ENCODE measurements at regions not wholly inside any gene's neighbourhood (a gene's known extent, or its start where the extent isn't known, plus 50 kb on each side); places are given as distances from the start of the nearest gene placed in this dataset.

DNA sequence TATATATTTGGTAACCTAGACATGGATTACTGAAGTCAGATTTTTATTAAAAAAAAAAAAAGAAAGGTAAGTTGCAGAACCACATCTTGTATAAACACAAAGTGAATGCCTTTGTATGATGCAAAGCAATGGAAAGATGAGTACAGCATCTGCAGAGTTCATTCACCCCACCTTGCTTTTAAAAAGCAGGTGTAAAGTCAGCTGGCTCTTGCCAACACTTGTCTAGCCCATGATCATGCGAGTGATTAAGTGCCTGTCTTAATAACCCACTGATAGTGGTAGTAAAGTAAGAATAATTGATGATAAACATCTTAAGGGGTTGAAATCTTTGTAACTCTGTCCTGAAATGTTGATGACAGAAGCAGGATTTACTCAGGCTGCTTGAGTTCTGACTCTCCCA lies 710.4 kb downstream of the EFNB2 start:
- TF ChIP-seq, protein P1, sequence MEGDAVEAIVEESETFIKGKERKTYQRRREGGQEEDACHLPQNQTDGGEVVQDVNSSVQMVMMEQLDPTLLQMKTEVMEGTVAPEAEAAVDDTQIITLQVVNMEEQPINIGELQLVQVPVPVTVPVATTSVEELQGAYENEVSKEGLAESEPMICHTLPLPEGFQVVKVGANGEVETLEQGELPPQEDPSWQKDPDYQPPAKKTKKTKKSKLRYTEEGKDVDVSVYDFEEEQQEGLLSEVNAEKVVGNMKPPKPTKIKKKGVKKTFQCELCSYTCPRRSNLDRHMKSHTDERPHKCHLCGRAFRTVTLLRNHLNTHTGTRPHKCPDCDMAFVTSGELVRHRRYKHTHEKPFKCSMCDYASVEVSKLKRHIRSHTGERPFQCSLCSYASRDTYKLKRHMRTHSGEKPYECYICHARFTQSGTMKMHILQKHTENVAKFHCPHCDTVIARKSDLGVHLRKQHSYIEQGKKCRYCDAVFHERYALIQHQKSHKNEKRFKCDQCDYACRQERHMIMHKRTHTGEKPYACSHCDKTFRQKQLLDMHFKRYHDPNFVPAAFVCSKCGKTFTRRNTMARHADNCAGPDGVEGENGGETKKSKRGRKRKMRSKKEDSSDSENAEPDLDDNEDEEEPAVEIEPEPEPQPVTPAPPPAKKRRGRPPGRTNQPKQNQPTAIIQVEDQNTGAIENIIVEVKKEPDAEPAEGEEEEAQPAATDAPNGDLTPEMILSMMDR (IDR thresholded peaks at IDR 0.05; ENCODE audit: unreplicated experiment), result no peak
- Mint-ChIP-seq H3K36me3 (no peaks in the 10 kb centered on the region), H3K27me3 (ENCODE audit: low read depth) (no peaks in the 10 kb centered on the region), H3K27ac (no peak overlapping the region), H3K4me1 (peaks cover 9% of the 10 kb centered on the region), H3K4me3 (no peak overlapping the region), H3K9me3 (peaks cover 13% of the 10 kb centered on the region)
- no peak for DNase-seq (ENCODE audit: low spot score in 2 of 2, unreplicated experiment in 2 of 2)

DNA sequence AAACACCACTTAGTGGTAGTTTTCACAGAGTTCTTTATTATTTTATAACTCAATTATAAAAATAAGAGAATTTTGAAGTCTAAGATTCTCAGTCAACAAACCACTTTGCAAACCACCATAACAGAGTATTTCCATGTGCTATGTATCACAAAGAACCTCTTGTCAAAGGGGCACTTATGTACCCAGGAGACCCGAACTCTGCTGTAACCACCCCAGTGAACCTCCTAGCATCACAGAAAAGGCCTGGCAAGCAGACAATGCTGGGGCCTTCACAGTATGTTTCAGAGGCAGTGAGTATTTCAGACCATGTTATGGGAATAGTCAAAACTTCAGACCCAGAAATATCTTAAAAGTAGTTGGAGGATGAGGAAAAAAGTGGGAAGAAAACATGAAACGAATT lies 714.1 kb downstream of the EFNB2 start:
- TF ChIP-seq, protein P1 (IDR thresholded peaks at IDR 0.05; ENCODE audit: unreplicated experiment), result no peak
- H3K27me3 Mint-ChIP-seq (ENCODE audit: low read depth), result no peaks in the 10 kb centered on the region
- H3K9me3 Mint-ChIP-seq, result peaks cover 5% of the 10 kb centered on the region
- no peak overlapping the region for H3K27ac Mint-ChIP-seq
- no peaks in the 10 kb centered on the region for H3K36me3 Mint-ChIP-seq
- no peak for DNase-seq (ENCODE audit: low spot score in 2 of 2, unreplicated experiment in 2 of 2)
- H3K4me3 Mint-ChIP-seq, result no peak overlapping the region
- H3K4me1 Mint-ChIP-seq, result peaks cover 26% of the 10 kb centered on the region

DNA sequence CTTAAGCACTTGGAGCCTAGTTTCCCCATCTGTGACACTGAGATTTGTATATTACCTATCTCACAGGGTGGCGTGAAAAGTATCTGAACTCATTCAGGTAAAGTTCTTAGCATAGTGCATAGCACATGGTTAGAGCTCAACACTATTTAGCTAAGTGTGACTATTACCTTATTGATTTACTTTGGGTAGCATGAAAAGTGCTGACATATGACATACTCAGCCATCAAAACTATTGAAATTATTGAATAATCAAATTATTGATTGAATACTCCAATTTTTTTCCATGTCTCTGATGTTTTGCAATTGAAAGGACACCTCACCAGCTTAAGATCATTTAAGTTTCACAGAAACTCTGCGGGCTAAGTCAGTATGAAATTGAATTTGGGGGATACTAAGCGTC lies 715.0 kb downstream of the EFNB2 start:
- TF ChIP-seq, protein P1 (IDR thresholded peaks at IDR 0.05; ENCODE audit: unreplicated experiment), result no peak
- no peak for DNase-seq (ENCODE audit: low spot score in 2 of 2, unreplicated experiment in 2 of 2)
- Mint-ChIP-seq H3K27ac (no peak overlapping the region), H3K27me3 (ENCODE audit: low read depth) (no peaks in the 10 kb centered on the region), H3K4me1 (peaks cover 34% of the 10 kb centered on the region), H3K9me3 (peaks cover 5% of the 10 kb centered on the region), H3K36me3 (no peaks in the 10 kb centered on the region), H3K4me3 (no peak overlapping the region)

DNA sequence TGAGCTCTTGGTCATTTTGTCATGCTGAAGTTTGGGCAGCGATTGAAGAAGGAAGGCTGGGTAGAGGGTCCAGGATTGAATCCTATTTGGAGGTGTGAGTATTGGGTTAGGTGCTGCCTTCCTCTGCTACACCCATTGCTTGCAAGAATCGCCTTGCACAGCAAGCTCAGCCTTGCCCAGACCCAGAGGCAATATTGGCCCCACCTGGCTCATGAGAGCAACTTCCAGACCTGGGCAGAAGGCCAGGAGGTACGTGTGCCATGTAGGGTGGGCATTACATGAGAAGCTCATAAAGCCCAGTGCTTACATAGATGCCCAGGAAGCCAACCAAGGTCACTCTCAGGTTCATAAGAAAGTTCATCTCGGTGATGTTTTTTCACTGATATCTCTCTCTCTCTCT lies 718.0 kb downstream of the EFNB2 start:
- H3K9me3 Mint-ChIP-seq, result no peaks in the 10 kb centered on the region
- H3K4me1 Mint-ChIP-seq, result peaks cover 43% of the 10 kb centered on the region
- no peak overlapping the region for H3K4me3 Mint-ChIP-seq
- H3K27me3 Mint-ChIP-seq (ENCODE audit: low read depth), result no peaks in the 10 kb centered on the region
- TF ChIP-seq, protein P1 (IDR thresholded peaks at IDR 0.05; ENCODE audit: unreplicated experiment), result no peak
- H3K36me3 Mint-ChIP-seq, result no peaks in the 10 kb centered on the region
- peak overlapping the region; percentile 87 for H3K27ac Mint-ChIP-seq
- no peak for DNase-seq (ENCODE audit: low spot score in 2 of 2, unreplicated experiment in 2 of 2)

GRCh38 chr13:105816994-105817393 lies 718.5 kb downstream of the EFNB2 start:
- no peaks in the 10 kb centered on the region for H3K36me3 Mint-ChIP-seq
- H3K4me3 Mint-ChIP-seq, result no peak overlapping the region
- no peaks in the 10 kb centered on the region for H3K9me3 Mint-ChIP-seq
- no peaks in the 10 kb centered on the region for H3K27me3 Mint-ChIP-seq (ENCODE audit: low read depth)
- TF ChIP-seq, protein P1 (IDR thresholded peaks at IDR 0.05; ENCODE audit: unreplicated experiment), result no peak
- peak overlapping the region; percentile 87 for H3K27ac Mint-ChIP-seq
- peaks cover 43% of the 10 kb centered on the region for H3K4me1 Mint-ChIP-seq
- DNase-seq (ENCODE audit: low spot score in 2 of 2, unreplicated experiment in 2 of 2), result no peak

DNA sequence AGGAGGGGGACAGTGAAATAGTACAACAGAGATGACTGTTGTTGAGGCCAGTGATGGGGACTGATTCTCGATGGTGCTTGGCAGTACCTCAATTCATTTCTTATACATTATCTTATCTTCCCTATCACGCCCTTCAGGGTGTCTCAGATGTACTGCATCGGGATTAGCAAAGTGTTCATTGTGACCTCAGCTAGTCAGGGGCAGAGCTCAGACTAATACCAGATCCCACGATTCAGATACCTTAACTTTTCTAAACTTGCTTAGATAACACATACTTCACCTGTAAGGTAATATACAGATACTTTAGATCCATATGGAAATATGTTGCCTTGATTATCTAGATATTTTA lies 720.6 kb downstream of the EFNB2 start:
- H3K36me3 Mint-ChIP-seq, result peaks cover 1% of the 10 kb centered on the region
- no peaks in the 10 kb centered on the region for H3K27me3 Mint-ChIP-seq (ENCODE audit: low read depth)
- peaks cover 1% of the 10 kb centered on the region for H3K9me3 Mint-ChIP-seq
- no peak for DNase-seq (ENCODE audit: low spot score in 2 of 2, unreplicated experiment in 2 of 2)
- TF ChIP-seq, protein P1 (IDR thresholded peaks at IDR 0.05; ENCODE audit: unreplicated experiment), result no peak
- peaks cover 43% of the 10 kb centered on the region for H3K4me1 Mint-ChIP-seq
- H3K4me3 Mint-ChIP-seq, result no peak overlapping the region
- H3K27ac Mint-ChIP-seq, result peak overlapping the region; percentile 74
